Liver (tissue), 8 donors: ENCODE measurements at regions not wholly inside any gene's neighbourhood (a gene's known extent, or its start where the extent isn't known, plus 50 kb on each side); places are given as distances from the start of the nearest gene placed in this dataset.

Experiments
- DNase-seq: peaks from one replicate; pipeline ENCODE4 v3.0.0-alpha.2; 2017; ENCODE audit warnings: low spot score
- H3K27ac ChIP-seq, 2 donors: one replicate each; pipeline ENCODE4 v1.7.0; 2013; ENCODE audit warnings: inconsistent platforms in 2 of 2, low read length in 2 of 2, control low read depth in 1 of 2, low read depth in 1 of 2, mild to moderate bottlenecking in 1 of 2
- H3K27me3 ChIP-seq, 4 donors: one replicate each; pipeline versions ENCODE4 v1.6.1 to v1.7.0; 2013; ENCODE audit warnings: low read length in 3 of 4, inconsistent platforms in 1 of 4, mild to moderate bottlenecking in 1 of 4, moderate library complexity in 1 of 4; ENCODE audit not compliant: control insufficient read depth in 4 of 4, insufficient read depth in 4 of 4
- H3K36me3 ChIP-seq, 4 donors: one replicate each; pipeline versions ENCODE4 v1.6.1 to v1.7.0; 2013; ENCODE audit warnings: low read length in 3 of 4, mild to moderate bottlenecking in 3 of 4, low read depth in 1 of 4, moderate library complexity in 1 of 4; ENCODE audit not compliant: control insufficient read depth in 4 of 4, insufficient read depth in 3 of 4
- H3K4me1 ChIP-seq, 4 donors: one replicate each; pipeline versions ENCODE4 v1.6.1 to v1.7.0; 2013; ENCODE audit warnings: low read length in 3 of 4, mild to moderate bottlenecking in 3 of 4, moderate library complexity in 1 of 4; ENCODE audit not compliant: control insufficient read depth in 4 of 4, insufficient read depth in 4 of 4
- H3K4me3 ChIP-seq, 3 donors: one replicate each; pipeline versions ENCODE4 v1.6.1 to v1.7.0; 2013; ENCODE audit warnings: low read length in 3 of 3, control low read depth in 1 of 3, low read depth in 1 of 3, mild to moderate bottlenecking in 1 of 3
- H3K9ac ChIP-seq, 2 donors: one replicate each; pipeline ENCODE4 v1.7.0; 2013; ENCODE audit warnings: low read length in 2 of 2, mild to moderate bottlenecking in 2 of 2, moderate library complexity in 2 of 2, control low read depth in 1 of 2, low read depth in 1 of 2
- H3K9me3 ChIP-seq, 4 donors: one replicate each; pipeline versions ENCODE4 v1.6.1 to v1.7.0; 2013; ENCODE audit warnings: low read length in 3 of 4; ENCODE audit not compliant: control insufficient read depth in 4 of 4
- CTCF ChIP-seq: fragments of 150-350 bp; IDR thresholded peaks from 2 replicates; pipeline ENCODE4 v1.5.1; 2017; ENCODE audit warnings: improper control_type of control experiment, low read depth, low read length; ENCODE audit not compliant: missing input control
- EGR1 ChIP-seq, 2 donors: IDR thresholded peaks; 2 replicates each; pipeline ENCODE4 v1.6.1; 2016 to 2018; ENCODE audit warnings: antibody characterized with exemption in 2 of 2, low read depth in 2 of 2
- FOXA1 ChIP-seq: IDR thresholded peaks from 2 replicates; pipeline ENCODE4 v1.6.1; 2016; ENCODE audit warnings: antibody characterized with exemption
- FOXA2 ChIP-seq: IDR thresholded peaks from 2 replicates; pipeline ENCODE4 v1.6.1; 2016; ENCODE audit warnings: antibody characterized with exemption
- GABPA ChIP-seq, 2 donors: IDR thresholded peaks in 1 of 2; conservative IDR thresholded peaks in 1 of 2; 2 replicates each; pipeline ENCODE4 v1.6.1; 2016; ENCODE audit warnings: antibody characterized with exemption in 2 of 2, mild to moderate bottlenecking in 1 of 2, moderate library complexity in 1 of 2
- HNF4A ChIP-seq, 2 donors: conservative IDR thresholded peaks; 2 replicates each; pipeline ENCODE4 v1.6.1; 2016; ENCODE audit warnings: antibody characterized with exemption in 2 of 2, mild to moderate bottlenecking in 2 of 2
- HNF4G ChIP-seq: IDR thresholded peaks from 2 replicates; pipeline ENCODE4 v1.6.1; 2016; ENCODE audit warnings: antibody characterized with exemption
- JUND ChIP-seq, 2 donors: IDR thresholded peaks; 2 replicates each; pipeline ENCODE4 v1.6.1; 2016; ENCODE audit warnings: antibody characterized with exemption in 2 of 2
- MAX ChIP-seq: IDR thresholded peaks from 2 replicates; pipeline ENCODE4 v1.6.1; 2016; ENCODE audit warnings: antibody characterized with exemption
- NR2F2 ChIP-seq: IDR thresholded peaks from 2 replicates; pipeline ENCODE4 v1.6.1; 2016; ENCODE audit warnings: antibody characterized with exemption
- RAD21 ChIP-seq, 2 donors: IDR thresholded peaks; 2 replicates each; pipeline ENCODE4 v1.6.1; 2016; ENCODE audit warnings: antibody characterized with exemption in 2 of 2, mild to moderate bottlenecking in 2 of 2
- REST ChIP-seq: IDR thresholded peaks from 2 replicates; pipeline ENCODE4 v1.6.1; 2016; ENCODE audit warnings: antibody characterized with exemption, mild to moderate bottlenecking
- RXRA ChIP-seq, 2 donors: IDR thresholded peaks; 2 replicates each; pipeline ENCODE4 v1.6.1; 2017 to 2018; ENCODE audit warnings: antibody characterized with exemption in 2 of 2, mild to moderate bottlenecking in 1 of 2
- SP1 ChIP-seq: IDR thresholded peaks from 2 replicates; pipeline ENCODE4 v1.6.1; 2018; ENCODE audit warnings: antibody characterized with exemption, mild to moderate bottlenecking
- TAF1 ChIP-seq: conservative IDR thresholded peaks from 2 replicates; pipeline ENCODE4 v1.6.1; 2016; ENCODE audit warnings: antibody characterized with exemption, mild to moderate bottlenecking
- YY1 ChIP-seq: IDR thresholded peaks from 2 replicates; pipeline ENCODE4 v1.6.1; 2016; ENCODE audit warnings: antibody characterized with exemption, mild to moderate bottlenecking
- WGBS: extraction: QIAGEN DNeasy Blood & Tissue Kit; methylation state at CpG from one replicate; pipeline ENCODE4 v1.1.7; 2013; 5-methylcytosine and 5-hydroxymethylcytosine counted together
- TF ChIP-seq, protein P1 (sequence below): IDR thresholded peaks from 2 replicates; pipeline ENCODE4 v1.6.1; 2016; ENCODE audit warnings: antibody characterized with exemption
- TF ChIP-seq, protein P2 (sequence below): IDR thresholded peaks from 2 replicates; pipeline ENCODE4 v1.6.1; 2016; ENCODE audit warnings: antibody characterized with exemption
- donor health status: healthy.
- donor health status: healthy.
- donor health status: healthy.
- donor health status: healthy.
- donor health status: healthy.

DNA sequence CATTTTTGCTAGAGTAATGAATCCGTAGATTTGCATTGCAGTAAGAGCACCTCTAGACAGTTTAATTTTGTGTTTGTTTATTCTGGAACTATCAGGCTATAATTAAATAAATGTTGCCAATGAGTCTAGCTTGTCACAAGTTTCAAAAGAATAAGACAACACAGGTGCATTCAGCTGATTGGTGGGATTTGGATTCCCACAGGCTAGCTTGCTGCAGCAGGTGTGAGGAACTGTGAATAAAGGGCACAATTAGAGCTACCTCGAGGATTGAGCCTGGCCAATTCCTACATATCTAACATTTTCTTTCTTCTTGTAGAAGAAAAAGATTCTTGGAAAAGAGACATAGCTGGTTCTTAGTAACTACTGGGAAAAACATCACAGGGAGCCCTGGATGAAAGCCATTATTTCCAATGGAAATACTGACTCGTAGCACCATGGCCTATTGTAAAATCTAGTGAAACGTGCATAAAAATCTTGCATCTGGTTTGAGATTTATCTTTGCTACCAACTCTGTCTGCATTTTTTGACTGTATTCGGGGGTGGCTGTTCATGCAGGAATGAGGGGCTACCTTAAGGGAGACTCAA lies 360.9 kb downstream of the FGF9 start:
- H3K36me3 ChIP-seq = no peaks in the 10 kb centered on the region
- TF ChIP-seq, protein P1, sequence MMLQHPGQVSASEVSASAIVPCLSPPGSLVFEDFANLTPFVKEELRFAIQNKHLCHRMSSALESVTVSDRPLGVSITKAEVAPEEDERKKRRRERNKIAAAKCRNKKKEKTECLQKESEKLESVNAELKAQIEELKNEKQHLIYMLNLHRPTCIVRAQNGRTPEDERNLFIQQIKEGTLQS = no peak
- TF ChIP-seq RXRA (IDR thresholded peaks at IDR 0.05) (no peak), FOXA1 (no peak), HNF4G (no peak), TAF1 (no peak), NR2F2 (no peak), YY1 (no peak), GABPA (IDR thresholded peaks at IDR 0.05 in 1 of 2, conservative IDR thresholded peaks at IDR 0.05 in 1 of 2) (no peak), JUND (IDR thresholded peaks at IDR 0.05) (no peak), CTCF (no peak), SP1 (no peak), RAD21 (IDR thresholded peaks at IDR 0.05) (no peak), FOXA2 (no peak), REST (no peak), MAX (no peak), EGR1 (IDR thresholded peaks at IDR 0.05; ENCODE audit: low read depth in 2 of 2) (no peak)
- TF ChIP-seq, protein P2, sequence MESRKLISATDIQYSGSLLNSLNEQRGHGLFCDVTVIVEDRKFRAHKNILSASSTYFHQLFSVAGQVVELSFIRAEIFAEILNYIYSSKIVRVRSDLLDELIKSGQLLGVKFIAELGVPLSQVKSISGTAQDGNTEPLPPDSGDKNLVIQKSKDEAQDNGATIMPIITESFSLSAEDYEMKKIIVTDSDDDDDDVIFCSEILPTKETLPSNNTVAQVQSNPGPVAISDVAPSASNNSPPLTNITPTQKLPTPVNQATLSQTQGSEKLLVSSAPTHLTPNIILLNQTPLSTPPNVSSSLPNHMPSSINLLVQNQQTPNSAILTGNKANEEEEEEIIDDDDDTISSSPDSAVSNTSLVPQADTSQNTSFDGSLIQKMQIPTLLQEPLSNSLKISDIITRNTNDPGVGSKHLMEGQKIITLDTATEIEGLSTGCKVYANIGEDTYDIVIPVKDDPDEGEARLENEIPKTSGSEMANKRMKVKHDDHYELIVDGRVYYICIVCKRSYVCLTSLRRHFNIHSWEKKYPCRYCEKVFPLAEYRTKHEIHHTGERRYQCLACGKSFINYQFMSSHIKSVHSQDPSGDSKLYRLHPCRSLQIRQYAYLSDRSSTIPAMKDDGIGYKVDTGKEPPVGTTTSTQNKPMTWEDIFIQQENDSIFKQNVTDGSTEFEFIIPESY = no peak
- no peak overlapping the region for H3K4me3 ChIP-seq
- no peak for DNase-seq
- no peak overlapping the region for H3K27ac ChIP-seq
- WGBS = 70% methylated on average over 5 of the region's 5 CpGs
- H3K27me3 ChIP-seq = no peaks in the 10 kb centered on the region
- H3K4me1 ChIP-seq = no peaks in the 10 kb centered on the region
- H3K9ac ChIP-seq = no peak overlapping the region
- H3K9me3 ChIP-seq = no peaks in the 10 kb centered on the region

- Histone ChIP-seq H3K9ac (no peak overlapping the region), H3K27ac (no peak overlapping the region), H3K4me3 (no peak overlapping the region), H3K27me3 (no peaks in the 10 kb centered on the region), H3K4me1 (no peaks in the 10 kb centered on the region), H3K36me3 (no peaks in the 10 kb centered on the region), H3K9me3 (no peaks in the 10 kb centered on the region)
- DNase-seq = no peak
- 76% methylated on average over 6 of the region's 6 CpGs for WGBS
- TF ChIP-seq FOXA2 = no peak
- no peak for TF ChIP-seq RXRA (IDR thresholded peaks at IDR 0.05)
- TF ChIP-seq CTCF = no peak
- TF ChIP-seq, protein P1 = no peak
- no peak for TF ChIP-seq MAX
- no peak for TF ChIP-seq GABPA (IDR thresholded peaks at IDR 0.05 in 1 of 2, conservative IDR thresholded peaks at IDR 0.05 in 1 of 2)
- TF ChIP-seq FOXA1 = no peak
- TF ChIP-seq HNF4G = no peak
- no peak for TF ChIP-seq NR2F2
- TF ChIP-seq YY1 = no peak
- no peak for TF ChIP-seq RAD21 (IDR thresholded peaks at IDR 0.05)
- TF ChIP-seq TAF1 = no peak
- TF ChIP-seq HNF4A (conservative IDR thresholded peaks at IDR 0.05) = no peak
- TF ChIP-seq SP1 = no peak
Observed at GRCh38 chr13:22032905-22033304, 362.0 kb downstream of the FGF9 start.
